H9 (cell line): ENCODE measurements at regions not wholly inside any gene's neighbourhood (a gene's known extent, or its start where the extent isn't known, plus 50 kb on each side); places are given as distances from the start of the nearest gene placed in this dataset.

ENCODE experiments used
- DNase-seq: peaks from one replicate; pipeline ENCODE4 v3.0.0-alpha.2; 2017
- H2AFZ ChIP-seq: one replicate; pipeline ENCODE4 v1.6.1; 2013; ENCODE audit warnings: mild to moderate bottlenecking, low read length, control low read depth, moderate library complexity
- H2AK5ac ChIP-seq: 2 replicates; pipeline ENCODE4 v1.6.1; 2013; ENCODE audit warnings: low read length, control low read depth, mixed read lengths; ENCODE audit not compliant: insufficient read length
- H2BK120ac ChIP-seq: one replicate; pipeline ENCODE4 v1.6.1; 2013; ENCODE audit warnings: low read depth, mild to moderate bottlenecking, low read length, control low read depth, inconsistent platforms; ENCODE audit not compliant: poor library complexity, severe bottlenecking
- H2BK12ac ChIP-seq: 2 replicates; pipeline ENCODE4 v1.6.1; 2013; ENCODE audit warnings: low read length, control low read depth, mixed read lengths, low read depth; ENCODE audit not compliant: insufficient read length
- H2BK15ac ChIP-seq: 2 replicates; pipeline ENCODE4 v1.6.1; 2013; ENCODE audit warnings: low read depth, low read length, control low read depth
- H2BK20ac ChIP-seq: one replicate; pipeline ENCODE4 v1.6.1; 2013; ENCODE audit warnings: low read depth, mild to moderate bottlenecking, low read length, control low read depth, inconsistent platforms; ENCODE audit not compliant: poor library complexity, severe bottlenecking
- H2BK5ac ChIP-seq: 2 replicates; pipeline ENCODE4 v1.6.1; 2013; ENCODE audit warnings: low read length, control low read depth, mixed read lengths; ENCODE audit not compliant: insufficient read length
- H3K14ac ChIP-seq: 2 replicates; pipeline ENCODE4 v1.6.1; 2013; ENCODE audit warnings: low read length, control low read depth; ENCODE audit not compliant: insufficient read depth
- H3K18ac ChIP-seq: 2 replicates; pipeline ENCODE4 v1.6.1; 2013; ENCODE audit warnings: low read depth, mild to moderate bottlenecking, mixed read lengths, low read length, control low read depth; ENCODE audit not compliant: insufficient read length
- H3K23ac ChIP-seq: 2 replicates; pipeline ENCODE4 v1.6.1; 2013; ENCODE audit warnings: low read length, control low read depth, mixed read lengths, low read depth; ENCODE audit not compliant: insufficient read length
- H3K23me2 ChIP-seq: 2 replicates; pipeline ENCODE4 v1.6.1; 2013; ENCODE audit warnings: low read depth, mild to moderate bottlenecking, mixed read lengths, low read length, control low read depth; ENCODE audit not compliant: insufficient read length, poor library complexity, severe bottlenecking
- H3K27ac ChIP-seq: 2 replicates; pipeline ENCODE4 v1.5.1; 2013; ENCODE audit warnings: low read length, control low read depth, mixed read lengths, low read depth; ENCODE audit not compliant: insufficient read length
- H3K27me3 ChIP-seq: 2 replicates; pipeline ENCODE4 v1.6.1; 2013; ENCODE audit warnings: low read length, control low read depth, inconsistent platforms; ENCODE audit not compliant: insufficient read depth
- H3K4ac ChIP-seq: 2 replicates; pipeline ENCODE4 v1.6.1; 2013; ENCODE audit warnings: low read depth, mild to moderate bottlenecking, control low read depth, inconsistent platforms, low read length, moderate library complexity
- H3K4me1 ChIP-seq: 2 replicates; pipeline ENCODE4 v1.6.1; 2013; ENCODE audit warnings: low read length, control low read depth, inconsistent platforms; ENCODE audit not compliant: insufficient read depth
- H3K4me2 ChIP-seq: 2 replicates; pipeline ENCODE4 v1.6.1; 2013; ENCODE audit warnings: low read length, control low read depth, mixed read lengths; ENCODE audit not compliant: insufficient read length, insufficient read depth
- H3K56ac ChIP-seq: 2 replicates; pipeline ENCODE4 v1.6.1; 2013; ENCODE audit warnings: low read depth, mild to moderate bottlenecking, mixed read lengths, low read length, control low read depth; ENCODE audit not compliant: insufficient read length
- H3K79me1 ChIP-seq: 2 replicates; pipeline ENCODE4 v1.6.1; 2013; ENCODE audit warnings: low read depth, mild to moderate bottlenecking, moderate library complexity, low read length, control low read depth, inconsistent platforms; ENCODE audit not compliant: insufficient read depth, poor library complexity, severe bottlenecking
- H3K79me2 ChIP-seq: 2 replicates; pipeline ENCODE4 v1.6.1; 2013; ENCODE audit warnings: low read length, control low read depth, inconsistent platforms; ENCODE audit not compliant: insufficient read depth
- H3K9ac ChIP-seq: 2 replicates; pipeline ENCODE4 v1.6.1; 2013; ENCODE audit warnings: low read length, control low read depth, mixed read lengths; ENCODE audit not compliant: insufficient read length; ENCODE audit errors: extremely low read depth
- H3K9me3 ChIP-seq: one replicate; pipeline ENCODE4 v1.6.1; 2013; ENCODE audit warnings: low read depth, low read length, inconsistent platforms; ENCODE audit not compliant: control insufficient read depth
- H3T11ph ChIP-seq: one replicate; pipeline ENCODE4 v1.6.1; 2013; ENCODE audit warnings: mild to moderate bottlenecking, low read length, control low read depth, inconsistent platforms
- H4K20me1 ChIP-seq: one replicate; pipeline ENCODE4 v1.6.1; 2013; ENCODE audit not compliant: control insufficient read depth, insufficient read length, insufficient read depth
- H4K5ac ChIP-seq: 2 replicates; pipeline ENCODE4 v1.6.1; 2013; ENCODE audit warnings: low read depth, mild to moderate bottlenecking, mixed read lengths, low read length, control low read depth; ENCODE audit not compliant: insufficient read length
- H4K8ac ChIP-seq: replicated peaks from 2 replicates; pipeline ENCODE4 v1.6.1; 2013; ENCODE audit warnings: low read length, control low read depth, mixed read lengths, low read depth; ENCODE audit not compliant: insufficient read length
- H4K91ac ChIP-seq: 2 replicates; pipeline ENCODE4 v1.6.1; 2013; ENCODE audit warnings: low read depth, mild to moderate bottlenecking, moderate library complexity, mixed read lengths, low read length, control low read depth; ENCODE audit not compliant: insufficient read length
- H3K27ac Mint-ChIP-seq, 3 experiments: 2 replicates in 2 of 3; 3 replicates in 1 of 3; pipeline ENCODE4 v1.8.0; 2020 to 2021; ENCODE audit warnings: mixed read lengths in 3 of 3, mild to moderate bottlenecking in 1 of 3, moderate library complexity in 1 of 3
- H3K27me3 Mint-ChIP-seq: 2 replicates; pipeline ENCODE4 v1.8.0; 2021; ENCODE audit warnings: low read depth, mild to moderate bottlenecking, moderate library complexity, mixed read lengths
- H3K36me3 Mint-ChIP-seq, 3 experiments: 2 replicates in 2 of 3; 3 replicates in 1 of 3; pipeline ENCODE4 v1.8.0; 2020 to 2021; ENCODE audit warnings: low read depth in 3 of 3, mixed read lengths in 3 of 3; ENCODE audit not compliant: insufficient read depth in 1 of 3
- H3K4me1 Mint-ChIP-seq, 2 experiments: 2 replicates each; pipeline ENCODE4 v1.8.0; 2020; ENCODE audit warnings: mixed read lengths in 2 of 2
- H3K4me3 Mint-ChIP-seq, 2 experiments: 2 replicates in 1 of 2; 3 replicates in 1 of 2; pipeline ENCODE4 v1.8.0; 2020 to 2021; ENCODE audit warnings: mild to moderate bottlenecking in 2 of 2, mixed read lengths in 2 of 2, moderate library complexity in 1 of 2
- H3K9me3 Mint-ChIP-seq, 2 experiments: 2 replicates in 1 of 2; 3 replicates in 1 of 2; pipeline ENCODE4 v1.8.0; 2020; ENCODE audit warnings: mild to moderate bottlenecking in 2 of 2, mixed read lengths in 2 of 2, moderate library complexity in 1 of 2
- CTCF ChIP-seq: fragments of 200-600 bp; sonication (generic); conservative IDR thresholded peaks from 3 replicates; pipeline ENCODE4 v1.8.0; 2021; ENCODE audit warnings: antibody characterized with exemption, mild to moderate bottlenecking

GRCh38 chr1:103372866-103373265, 152.6 kb upstream of the RNPC3 start:
- no peak for DNase-seq
- Histone ChIP-seq H3K14ac (no peak overlapping the region), H3K9ac (no peak overlapping the region), H4K8ac (no peak overlapping the region), H3K4me2 (no peak overlapping the region), H2BK12ac (no peak overlapping the region), H4K5ac (no peak overlapping the region), H3T11ph (no peak overlapping the region), H3K4ac (no peak overlapping the region), H4K91ac (no peak overlapping the region), H3K56ac (no peak overlapping the region), H3K27ac (no peak overlapping the region), H3K79me1 (no peaks in the 10 kb centered on the region), H3K23ac (no peak overlapping the region), H2BK5ac (no peak overlapping the region), H4K20me1 (no peaks in the 10 kb centered on the region), H2BK15ac (no peak overlapping the region), H3K79me2 (no peaks in the 10 kb centered on the region), H3K23me2 (no peaks in the 10 kb centered on the region), H3K9me3 (no peaks in the 10 kb centered on the region), H2BK20ac (no peak overlapping the region), H2AK5ac (no peak overlapping the region), H2BK120ac (no peak overlapping the region), H3K18ac (no peak overlapping the region), H3K27me3 (no peaks in the 10 kb centered on the region), H3K4me1 (no peaks in the 10 kb centered on the region), H2AFZ (no peak overlapping the region)
- Mint-ChIP-seq H3K36me3 (peaks cover 0 to 6% (median 4%) of the 10 kb centered on the region in 3 experiments; a peak in 3 of 7 replicates), H3K27me3 (no peaks in the 10 kb centered on the region), H3K9me3 (peaks cover 13 to 15% of the 10 kb centered on the region in 2 experiments), H3K27ac (no peak overlapping the region), H3K4me3 (no peak overlapping the region), H3K4me1 (no peaks in the 10 kb centered on the region)
- no peak for TF ChIP-seq CTCF
